ENCODE measurements at regions not wholly inside any gene's neighbourhood (a gene's known extent, or its start where the extent isn't known, plus 50 kb on each side); places are given as distances from the start of the nearest gene placed in this dataset.

DNA sequence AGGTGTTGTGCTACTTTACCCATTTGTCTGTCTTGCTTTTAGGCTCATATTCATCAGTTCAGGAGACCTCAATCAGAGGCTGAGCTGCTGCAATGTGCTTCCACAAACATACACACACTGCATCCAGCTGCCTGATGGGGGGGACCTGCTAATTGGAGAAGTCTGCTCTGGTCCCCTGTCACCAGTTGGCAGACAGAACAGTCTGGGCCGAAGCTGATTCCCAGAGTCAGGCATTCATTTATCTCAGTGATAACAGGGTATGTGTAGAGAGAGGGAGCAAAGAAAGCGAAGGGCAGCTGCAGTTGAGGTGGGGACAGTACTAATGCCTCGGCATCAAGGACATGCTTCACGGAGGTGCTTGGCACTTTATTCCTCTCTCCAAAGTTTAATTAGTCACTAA, 584.3 kb upstream of the PIK3C3 start:
- TF ChIP-seq CTCF (IDR thresholded peaks at IDR 0.05) (no peak), POLR2A (IDR thresholded peaks at IDR 0.05) (no peak), EP300 (IDR thresholded peaks at IDR 0.05) (no peak)
